ENCODE measurements at regions not wholly inside any gene's neighbourhood (a gene's known extent, or its start where the extent isn't known, plus 50 kb on each side); places are given as distances from the start of the nearest gene placed in this dataset.

- no peak for TF ChIP-seq CTCF (conservative IDR thresholded peaks at IDR 0.05; ENCODE audit: low read depth in 2 of 2)
- no peak for TF ChIP-seq EZH2 (IDR thresholded peaks at IDR 0.05; ENCODE audit: low read depth, unreplicated experiment)
- TF ChIP-seq ZNF462 (CRISPR knock-in tag; IDR thresholded peaks at IDR 0.05): no peak
- TF ChIP-seq POLR2AphosphoS5 (IDR thresholded peaks at IDR 0.05; ENCODE audit: low read depth): no peak
Observed at GRCh38 chr4:53680598-53680997, 89.3 kb upstream of the LNX1 start (continued).

- Mint-ChIP-seq H3K36me3 (ENCODE audit: low read depth) (no peaks in the 10 kb centered on the region), H3K4me1 (no peaks in the 10 kb centered on the region), H3K9me3 (no peaks in the 10 kb centered on the region; the same call in 1 of the 3 replicates), H3K27ac (no peak overlapping the region), H3K27me3 (ENCODE audit: insufficient read depth, low read depth, poor library complexity) (no peaks in the 10 kb centered on the region), H3K4me3 (no peak overlapping the region)
- H3K4me3 ChIP-seq: no peak overlapping the region
- ATAC-seq (no peak), DNase-seq (ENCODE audit: low spot score) (no peak)
- H3K79me2 ChIP-seq (replicated peaks; ENCODE audit: insufficient read depth): no peaks in the 10 kb centered on the region
- H2AFZ ChIP-seq: no peak overlapping the region
- no peaks in the 10 kb centered on the region for H4K20me1 ChIP-seq (replicated peaks; ENCODE audit: insufficient read depth)
- no peak overlapping the region for H3K4me2 ChIP-seq
- no peaks in the 10 kb centered on the region for H3K36me3 ChIP-seq (ENCODE audit: insufficient read depth)
- no peaks in the 10 kb centered on the region for H3K9me2 ChIP-seq (ENCODE audit: insufficient read depth)
- no peak overlapping the region for H3K27ac ChIP-seq (ENCODE audit: low read depth)
- no peaks in the 10 kb centered on the region for H3F3A ChIP-seq (replicated peaks; ENCODE audit: low read depth)
- no peaks in the 10 kb centered on the region for H3K27me3 ChIP-seq (ENCODE audit: insufficient read depth)
- H3K4me1 ChIP-seq (ENCODE audit: insufficient read depth): no peaks in the 10 kb centered on the region
- TF ChIP-seq JUNB (IDR thresholded peaks at IDR 0.05; ENCODE audit: unreplicated experiment) (no peak), ZNF114 (CRISPR knock-in tag; IDR thresholded peaks at IDR 0.05) (no peak), EZH2phosphoT487 (IDR thresholded peaks at IDR 0.05; ENCODE audit: unreplicated experiment) (no peak), REST (IDR thresholded peaks at IDR 0.05; ENCODE audit: unreplicated experiment) (no peak), CREB1 (CRISPR knock-in tag; IDR thresholded peaks at IDR 0.05; ENCODE audit: low read depth) (no peak), NANOG (IDR thresholded peaks at IDR 0.05; ENCODE audit: borderline replicate concordance) (no peak), CTCF (conservative IDR thresholded peaks at IDR 0.05; ENCODE audit: low read depth in 2 of 2) (no peak), ETS1 (IDR thresholded peaks at IDR 0.05) (no peak), POLR2AphosphoS5 (IDR thresholded peaks at IDR 0.05; ENCODE audit: low read depth) (no peak)
Observed at GRCh38 chr4:53680168-53680567, 88.9 kb upstream of the LNX1 start.

Data from GM23338 (cell line).